CD4-positive, CD25-positive, alpha-beta regulatory T cell (primary cell): ENCODE measurements at regions not wholly inside any gene's neighbourhood (a gene's known extent, or its start where the extent isn't known, plus 50 kb on each side); places are given as distances from the start of the nearest gene placed in this dataset.
A peak's percentile ranks its signal among the peaks of the same experiment; 100 is the strongest.

Source experiments
- ATAC-seq, 2 donors: fragments of 150-1000 bp; cut with Tn5 transposase; one replicate each; pipeline ENCODE4 v1.10.0; 2021; ENCODE audit warnings: low read depth in 2 of 2, moderate number of reproducible peaks in 2 of 2, moderate library complexity in 1 of 2
- DNase-seq, 3 donors: peaks; one replicate each; pipeline versions ENCODE4 v3.0.0 to v3.0.0-alpha.2; 2012 to 2022; ENCODE audit warnings: mixed read lengths in 1 of 3
- H3K27ac ChIP-seq: one replicate; pipeline ENCODE4 v1.7.0; 2013; ENCODE audit warnings: mild to moderate bottlenecking, low read length; ENCODE audit not compliant: insufficient read depth, poor library complexity, severe bottlenecking
- H3K27me3 ChIP-seq: one replicate; pipeline ENCODE4 v1.7.0; 2013; ENCODE audit warnings: low read length; ENCODE audit not compliant: control insufficient read depth, insufficient read depth
- H3K36me3 ChIP-seq: one replicate; pipeline ENCODE4 v1.7.0; 2013; ENCODE audit warnings: mild to moderate bottlenecking, low read length, moderate library complexity; ENCODE audit not compliant: control insufficient read depth, insufficient read depth
- H3K4me1 ChIP-seq: 2 replicates; pipeline ENCODE4 v1.7.0; 2013; ENCODE audit warnings: mild to moderate bottlenecking, low read length; ENCODE audit not compliant: insufficient read depth, control insufficient read depth, poor library complexity, severe bottlenecking
- H3K4me3 ChIP-seq: one replicate; pipeline ENCODE4 v1.7.0; 2013; ENCODE audit warnings: low read depth, mild to moderate bottlenecking, low read length, moderate library complexity
- H3K9me3 ChIP-seq, 2 experiments: 1 replicate in 1 of 2; 2 replicates in 1 of 2; pipeline ENCODE4 v1.7.0; 2013; ENCODE audit warnings: low read length in 2 of 2, mild to moderate bottlenecking in 1 of 2, moderate library complexity in 1 of 2; ENCODE audit not compliant: control insufficient read depth in 2 of 2
- H3K27ac Mint-ChIP-seq, 3 donors: one replicate each; pipeline ENCODE4 v1.8.0; 2020 to 2022; ENCODE audit warnings: mild to moderate bottlenecking in 3 of 3, mixed read lengths in 3 of 3, moderate library complexity in 2 of 3
- H3K27me3 Mint-ChIP-seq: one replicate; pipeline ENCODE4 v1.8.0; 2022; ENCODE audit warnings: mild to moderate bottlenecking, mixed read lengths
- H3K36me3 Mint-ChIP-seq: one replicate; pipeline ENCODE4 v1.8.0; 2020; ENCODE audit warnings: mixed read lengths
- H3K4me1 Mint-ChIP-seq, 4 donors: one replicate each; pipeline ENCODE4 v1.8.0; 2020 to 2022; ENCODE audit warnings: mixed read lengths in 4 of 4, mild to moderate bottlenecking in 1 of 4
- H3K4me3 Mint-ChIP-seq, 4 donors: one replicate each; pipeline ENCODE4 v1.8.0; 2020 to 2022; ENCODE audit warnings: mild to moderate bottlenecking in 4 of 4, mixed read lengths in 4 of 4, moderate library complexity in 3 of 4
- H3K9me3 Mint-ChIP-seq, 7 donors: one replicate each; pipeline ENCODE4 v1.8.0; 2020 to 2022; ENCODE audit warnings: mixed read lengths in 7 of 7, mild to moderate bottlenecking in 3 of 7, moderate library complexity in 2 of 7

DNA sequence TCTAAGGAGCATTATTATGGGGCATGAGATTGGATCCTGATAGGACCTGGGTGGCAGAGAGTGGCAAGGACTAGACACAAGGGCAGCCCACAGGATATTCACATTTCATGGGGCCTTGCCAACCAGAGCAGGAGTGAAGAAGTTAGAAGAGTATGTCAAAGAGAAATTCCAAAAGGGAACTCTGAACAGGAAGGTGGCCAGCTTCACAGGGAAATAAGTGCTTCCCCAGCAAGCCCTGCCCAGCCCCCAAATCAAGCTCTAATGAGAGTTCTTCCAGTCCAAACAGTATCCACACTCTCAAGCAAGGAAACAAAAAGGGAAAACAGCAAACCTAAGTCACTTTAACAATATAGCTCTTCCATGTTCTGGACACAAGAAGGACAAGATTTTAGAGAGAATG, 130.2 kb upstream of the COL8A1 start:
- Mint-ChIP-seq H3K4me3 (no peak overlapping the region), H3K27ac (no peak overlapping the region), H3K9me3 (peaks cover 0 to 2% (median 0%) of the 10 kb centered on the region in 7 donors), H3K36me3 (no peaks in the 10 kb centered on the region), H3K27me3 (peaks cover 4% of the 10 kb centered on the region), H3K4me1 (peaks cover 0 to 4% (median 0%) of the 10 kb centered on the region in 4 donors)
- H3K36me3 ChIP-seq = no peaks in the 10 kb centered on the region
- H3K9me3 ChIP-seq = no peaks in the 10 kb centered on the region
- H3K27me3 ChIP-seq = no peaks in the 10 kb centered on the region
- ATAC-seq = no peak
- no peak overlapping the region for H3K27ac ChIP-seq
- no peak overlapping the region for H3K4me3 ChIP-seq
- no peak for DNase-seq
- no peaks in the 10 kb centered on the region for H3K4me1 ChIP-seq

DNA sequence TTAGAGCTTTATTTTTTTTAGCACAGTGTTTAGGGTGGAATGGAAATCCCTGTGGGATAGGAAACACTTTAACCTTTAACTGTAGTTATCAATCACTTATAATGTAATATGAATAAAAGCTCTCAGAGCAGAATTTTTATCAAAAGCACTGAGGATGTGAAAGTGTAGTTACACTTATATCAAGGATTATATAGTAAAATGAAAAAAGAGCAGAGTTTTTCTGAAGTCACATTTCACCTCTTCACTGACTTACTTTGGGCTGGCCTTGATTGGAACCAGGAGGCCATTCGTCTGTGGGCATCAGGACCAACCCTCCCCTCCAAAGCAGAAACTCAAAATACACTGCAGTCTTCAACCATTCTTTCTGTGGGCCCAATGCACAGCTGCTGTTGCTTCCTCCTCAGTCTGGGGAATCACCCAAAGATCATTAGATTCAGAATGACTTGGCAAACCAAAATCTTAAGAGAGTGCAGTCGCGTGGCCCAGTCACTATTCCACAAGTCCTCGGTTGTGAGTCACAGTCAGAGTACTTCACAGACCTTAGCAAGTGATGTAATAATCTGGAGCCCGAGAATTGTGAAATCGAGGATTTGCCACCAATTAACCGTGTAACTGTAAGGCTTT, 132.6 kb upstream of the COL8A1 start:
- H3K4me1 Mint-ChIP-seq = peaks cover 0 to 4% (median 0%) of the 10 kb centered on the region in 4 donors
- Histone ChIP-seq H3K4me1 (no peaks in the 10 kb centered on the region), H3K9me3 (no peaks in the 10 kb centered on the region), H3K36me3 (no peaks in the 10 kb centered on the region), H3K4me3 (no peak overlapping the region), H3K27me3 (no peaks in the 10 kb centered on the region), H3K27ac (no peak overlapping the region)
- peak in 1 of 2 donors; percentile 44 for ATAC-seq
- H3K36me3 Mint-ChIP-seq = no peaks in the 10 kb centered on the region
- peak in 1 of 3 donors; percentile 62 for DNase-seq
- H3K4me3 Mint-ChIP-seq = peak overlapping the region in 1 of 4 donors; percentile 12
- no peaks in the 10 kb centered on the region for H3K9me3 Mint-ChIP-seq
- H3K27ac Mint-ChIP-seq = peak overlapping the region in 1 of 3 donors; percentile 8
- H3K27me3 Mint-ChIP-seq = no peaks in the 10 kb centered on the region

DNA sequence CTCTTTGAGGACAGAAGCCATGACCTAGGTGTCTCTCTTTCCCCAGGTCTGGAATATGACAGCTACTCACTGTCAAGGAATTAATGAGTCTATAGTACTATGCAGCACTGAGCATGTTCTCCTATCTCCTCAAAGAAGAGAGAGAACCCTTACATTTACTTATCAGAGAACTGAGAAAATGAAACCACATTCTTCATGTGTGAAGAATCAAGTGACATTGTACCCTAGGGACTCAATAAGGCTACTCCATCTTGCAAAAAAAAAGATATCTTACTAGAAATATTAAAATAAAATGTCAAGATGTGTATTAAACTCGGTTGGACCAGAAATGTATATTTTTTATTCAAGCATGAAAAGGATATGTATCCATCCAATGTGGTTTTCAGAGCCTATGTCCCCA, 133.2 kb upstream of the COL8A1 start:
- H3K9me3 Mint-ChIP-seq = no peaks in the 10 kb centered on the region
- H3K27ac ChIP-seq = no peak overlapping the region
- H3K27me3 Mint-ChIP-seq = no peaks in the 10 kb centered on the region
- H3K36me3 Mint-ChIP-seq = no peaks in the 10 kb centered on the region
- DNase-seq (no peak), ATAC-seq (no peak)
- H3K4me1 Mint-ChIP-seq = peaks cover 0 to 4% (median 0%) of the 10 kb centered on the region in 4 donors
- H3K9me3 ChIP-seq = no peaks in the 10 kb centered on the region
- H3K4me3 ChIP-seq = no peak overlapping the region
- H3K27me3 ChIP-seq = no peaks in the 10 kb centered on the region
- no peaks in the 10 kb centered on the region for H3K36me3 ChIP-seq
- no peak overlapping the region for H3K4me3 Mint-ChIP-seq
- no peaks in the 10 kb centered on the region for H3K4me1 ChIP-seq
- no peak overlapping the region for H3K27ac Mint-ChIP-seq

DNA sequence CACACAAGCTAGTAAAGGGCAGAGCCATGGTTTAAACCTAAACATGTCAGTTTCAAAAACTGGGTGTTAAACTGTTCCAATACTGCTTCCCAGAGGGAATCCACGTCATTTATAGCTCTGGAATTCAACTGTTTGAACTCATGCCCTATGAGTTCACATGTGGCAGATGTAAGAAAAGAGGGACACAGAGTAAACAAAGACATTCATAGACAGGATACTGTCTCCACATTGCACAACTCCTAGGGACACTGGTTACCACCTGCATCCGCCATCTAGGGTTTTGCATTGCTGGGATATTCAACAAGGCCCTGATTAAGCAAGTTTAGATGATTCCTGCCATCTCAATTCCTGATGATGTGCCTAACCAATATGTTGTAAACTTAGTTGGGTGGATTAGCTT, 134.1 kb upstream of the COL8A1 start:
- H3K27ac ChIP-seq = no peak overlapping the region
- H3K27me3 ChIP-seq = no peaks in the 10 kb centered on the region
- ATAC-seq = no peak
- peaks cover 0 to 4% (median 0%) of the 10 kb centered on the region in 4 donors for H3K4me1 Mint-ChIP-seq
- H3K4me1 ChIP-seq = no peaks in the 10 kb centered on the region
- no peaks in the 10 kb centered on the region for H3K27me3 Mint-ChIP-seq
- H3K27ac Mint-ChIP-seq = no peak overlapping the region
- no peaks in the 10 kb centered on the region for H3K9me3 Mint-ChIP-seq
- no peak overlapping the region for H3K4me3 Mint-ChIP-seq
- H3K9me3 ChIP-seq = no peaks in the 10 kb centered on the region
- no peaks in the 10 kb centered on the region for H3K36me3 ChIP-seq
- no peak overlapping the region for H3K4me3 ChIP-seq
- H3K36me3 Mint-ChIP-seq = no peaks in the 10 kb centered on the region
- no peak for DNase-seq

DNA sequence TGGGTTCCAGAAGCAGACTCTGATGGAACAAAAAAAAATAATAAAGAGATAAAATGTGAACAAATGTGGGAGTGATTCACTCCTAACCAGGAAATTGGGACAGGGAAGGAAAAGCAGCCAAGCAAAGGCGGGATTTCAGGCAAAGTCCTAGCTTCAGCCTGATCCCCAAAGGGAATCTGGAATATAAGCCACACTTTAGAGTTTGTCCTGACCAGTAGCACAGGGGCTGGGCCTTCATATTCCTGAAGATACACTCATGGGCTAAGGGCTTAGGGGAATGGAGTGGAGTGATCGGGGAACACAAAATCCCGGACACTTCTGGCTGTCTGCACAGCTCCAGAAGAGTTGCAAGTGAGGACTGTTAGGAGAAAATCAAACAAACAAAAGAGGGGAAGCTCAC, 135.0 kb upstream of the COL8A1 start:
- H3K4me1 ChIP-seq = no peaks in the 10 kb centered on the region
- H3K36me3 Mint-ChIP-seq = no peaks in the 10 kb centered on the region
- DNase-seq (no peak), ATAC-seq (no peak)
- no peak overlapping the region for H3K27ac ChIP-seq
- H3K27me3 Mint-ChIP-seq = no peaks in the 10 kb centered on the region
- H3K9me3 Mint-ChIP-seq = no peaks in the 10 kb centered on the region
- H3K27me3 ChIP-seq = no peaks in the 10 kb centered on the region
- H3K4me3 Mint-ChIP-seq = no peak overlapping the region
- no peaks in the 10 kb centered on the region for H3K36me3 ChIP-seq
- H3K4me1 Mint-ChIP-seq = peaks cover 0 to 4% (median 0%) of the 10 kb centered on the region in 4 donors
- H3K9me3 ChIP-seq = no peaks in the 10 kb centered on the region
- no peak overlapping the region for H3K27ac Mint-ChIP-seq
- H3K4me3 ChIP-seq = no peak overlapping the region

DNA sequence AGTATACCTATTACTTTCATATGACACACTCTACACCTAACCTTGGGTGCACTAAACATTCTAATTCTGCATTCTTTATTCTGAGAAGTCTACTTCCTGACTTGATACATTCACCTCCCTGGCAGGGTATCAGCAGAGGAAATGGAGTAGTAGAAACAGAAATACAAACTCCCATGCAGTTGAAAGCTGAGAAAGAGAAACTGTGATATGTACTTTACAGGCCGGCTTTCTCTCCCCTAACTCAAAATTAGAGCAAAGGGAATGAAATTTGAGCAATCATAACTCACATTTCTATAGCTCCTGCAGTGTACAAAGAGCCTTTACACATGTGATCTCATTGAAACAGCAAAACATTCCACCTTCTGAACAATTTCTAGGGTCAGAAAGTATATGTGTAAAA, 135.5 kb upstream of the COL8A1 start:
- H3K36me3 ChIP-seq = no peaks in the 10 kb centered on the region
- H3K4me3 ChIP-seq = no peak overlapping the region
- no peaks in the 10 kb centered on the region for H3K27me3 ChIP-seq
- Mint-ChIP-seq H3K4me3 (no peak overlapping the region), H3K9me3 (no peaks in the 10 kb centered on the region), H3K4me1 (peaks cover 0 to 4% (median 0%) of the 10 kb centered on the region in 4 donors), H3K36me3 (no peaks in the 10 kb centered on the region), H3K27ac (no peak overlapping the region), H3K27me3 (no peaks in the 10 kb centered on the region)
- no peaks in the 10 kb centered on the region for H3K4me1 ChIP-seq
- no peaks in the 10 kb centered on the region for H3K9me3 ChIP-seq
- H3K27ac ChIP-seq = no peak overlapping the region
- ATAC-seq (no peak), DNase-seq (peak in 1 of 3 donors; percentile 16)

DNA sequence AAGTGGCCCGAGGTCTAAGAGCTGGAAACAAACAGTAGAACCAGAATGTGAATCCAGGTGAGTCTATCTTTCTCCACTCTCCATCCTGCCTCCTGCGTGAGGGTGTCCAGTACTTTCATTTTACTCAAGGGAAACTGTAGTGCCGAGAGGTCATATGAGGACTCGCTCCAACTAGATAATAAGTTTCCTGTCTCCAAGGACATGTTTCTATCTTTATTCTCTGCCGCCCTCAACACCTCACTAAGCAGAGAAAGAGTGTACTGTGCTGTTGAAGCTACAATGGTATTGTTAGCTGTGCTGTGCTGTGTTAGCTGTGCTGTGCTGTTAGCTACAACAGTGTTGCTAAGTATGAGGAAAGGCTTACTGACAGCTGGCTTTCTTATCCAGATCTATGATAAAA, 137.9 kb upstream of the COL8A1 start:
- Histone ChIP-seq H3K27me3 (no peaks in the 10 kb centered on the region), H3K4me3 (no peak overlapping the region), H3K9me3 (no peaks in the 10 kb centered on the region), H3K4me1 (no peaks in the 10 kb centered on the region), H3K36me3 (no peaks in the 10 kb centered on the region), H3K27ac (no peak overlapping the region)
- no peak for DNase-seq
- Mint-ChIP-seq H3K27ac (no peak overlapping the region), H3K36me3 (no peaks in the 10 kb centered on the region), H3K9me3 (no peaks in the 10 kb centered on the region), H3K4me3 (no peak overlapping the region), H3K4me1 (no peaks in the 10 kb centered on the region), H3K27me3 (no peaks in the 10 kb centered on the region)
- no peak for ATAC-seq
